NCI-H146 (cell line): ENCODE measurements at regions not wholly inside any gene's neighbourhood (a gene's known extent, or its start where the extent isn't known, plus 50 kb on each side); places are given as distances from the start of the nearest gene placed in this dataset.
"Not testable (repeated sequence)": the region's sequence is repeated elsewhere in the genome, so short reads cannot be mapped to it uniquely, and the experiment has no call there.

Experiments
- DNase-seq: peaks from one replicate; lab custom pipeline; 2025; lab: John Stamatoyannopoulos, UW

DNA sequence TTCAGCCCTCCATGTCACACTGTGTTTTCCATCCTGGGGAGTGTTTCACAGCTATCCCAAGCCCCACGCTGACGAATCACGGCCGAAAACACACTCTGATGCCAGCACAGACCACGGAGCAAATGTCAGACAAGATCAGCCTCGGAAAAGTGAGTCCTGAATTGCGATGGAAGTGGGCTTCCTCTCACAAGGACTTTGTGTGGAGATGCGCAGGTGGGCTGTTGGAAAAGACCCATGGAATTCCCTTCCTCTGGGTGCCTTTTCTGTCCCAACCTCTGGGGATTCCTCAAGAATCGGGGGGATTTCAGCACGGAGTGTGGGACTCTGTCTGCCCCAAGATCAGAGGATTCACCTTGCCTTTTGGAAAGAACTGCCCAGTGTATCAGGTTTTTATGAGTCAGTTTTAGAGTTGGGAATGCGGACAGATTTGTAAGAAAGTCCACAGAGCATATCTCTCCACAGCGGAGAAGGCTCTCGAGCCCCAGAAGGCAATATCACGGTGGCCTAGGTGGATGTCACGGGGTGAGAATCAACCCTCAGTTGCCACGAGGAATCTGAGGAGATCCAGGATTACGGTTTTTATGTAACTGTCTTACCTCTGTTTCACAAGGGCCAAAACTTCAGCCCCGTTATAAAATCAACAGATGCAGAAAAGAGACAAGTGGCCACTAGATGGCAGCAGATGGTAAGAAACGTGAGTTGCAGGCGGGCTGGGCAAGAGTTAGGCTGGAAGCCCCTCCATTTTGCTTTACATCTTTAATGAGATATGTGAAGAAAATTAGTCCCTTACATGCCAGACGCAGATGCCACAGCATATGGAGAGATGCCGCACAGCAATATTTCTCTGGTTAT, 201.9 kb downstream of the DAD1 start:
- peak; percentile 35 for DNase-seq

DNA sequence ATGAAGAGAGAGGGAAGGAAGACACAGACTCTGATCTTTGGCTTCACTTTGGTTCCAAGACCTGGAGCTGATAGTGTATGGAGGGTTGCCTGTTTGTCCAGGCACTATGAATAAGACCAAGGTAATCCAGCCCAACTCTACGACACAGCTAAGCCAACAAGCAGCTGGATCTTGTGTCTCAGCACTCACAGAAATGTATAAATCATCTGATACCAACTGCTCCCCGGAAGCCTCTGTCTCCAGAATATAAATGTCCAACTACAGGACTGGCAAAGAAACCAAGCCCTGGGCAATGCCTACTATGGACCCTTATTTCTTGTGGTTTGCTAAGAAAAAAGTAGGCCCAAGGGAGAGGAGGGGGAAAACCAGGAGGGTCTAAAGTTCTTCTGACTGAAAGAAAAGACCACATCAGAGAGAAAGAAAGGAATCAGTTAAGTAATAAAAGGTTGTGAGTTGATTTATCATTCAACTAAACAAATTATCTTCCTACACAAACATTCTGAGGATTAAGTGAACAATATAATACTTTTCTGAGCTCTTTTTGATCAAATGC, 204.0 kb downstream of the DAD1 start:
- DNase-seq: no peak

- no peak for DNase-seq
Measured at GRCh38 chr14:22384167-22384549, 204.9 kb downstream of the DAD1 start.

DNA sequence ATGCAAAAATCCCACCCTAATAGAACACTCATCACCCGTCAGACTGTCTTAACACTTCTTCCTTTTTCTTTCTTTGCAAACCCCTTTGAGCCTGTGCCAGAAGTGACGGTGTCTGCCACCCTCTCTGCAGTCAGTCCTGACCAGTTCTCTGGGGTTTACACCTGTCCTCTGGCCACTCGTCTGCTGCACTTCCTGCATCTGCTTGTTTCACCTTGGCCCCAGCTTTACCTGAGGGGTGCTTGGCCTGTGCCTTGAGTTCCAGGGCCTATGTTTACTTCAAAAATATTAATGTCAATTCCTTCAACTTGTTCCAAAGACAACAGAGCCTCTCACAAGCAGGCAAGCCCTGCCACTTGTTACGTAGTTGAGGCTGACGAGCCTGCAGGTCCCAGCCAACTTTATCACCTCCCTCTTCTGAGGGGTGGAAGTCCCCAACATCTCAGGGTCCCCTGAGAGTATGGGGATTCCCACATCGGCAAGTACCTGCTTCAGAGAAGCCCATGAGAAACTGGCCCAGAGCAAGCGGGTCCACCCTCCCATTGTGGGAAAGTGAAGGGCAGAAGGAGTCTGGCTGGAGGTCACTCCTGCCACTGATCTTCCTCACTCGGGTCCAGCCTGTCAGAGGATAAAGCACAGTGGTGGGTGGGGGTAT, 205.4 kb downstream of the DAD1 start:
- DNase-seq: no peak

DNA sequence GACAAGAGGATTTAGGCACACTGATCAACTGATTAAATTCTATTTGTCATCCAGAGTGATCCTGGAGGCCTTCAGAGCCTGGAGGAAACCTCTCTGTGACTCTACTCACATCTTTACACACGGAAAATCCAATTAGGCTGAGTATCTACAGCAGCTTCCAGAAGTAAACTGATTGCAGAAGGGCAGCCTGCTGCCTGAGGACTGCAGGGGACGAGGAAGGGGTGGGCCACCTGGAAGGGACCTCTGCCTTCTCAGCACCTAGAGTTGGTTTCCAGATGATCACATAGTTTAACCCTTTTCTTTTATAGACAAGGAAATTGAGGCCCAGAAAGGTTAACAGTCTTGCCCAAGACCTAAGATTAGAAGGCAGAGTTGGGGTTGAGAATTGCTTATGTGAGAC, 206.1 kb downstream of the DAD1 start:
- no peak for DNase-seq

DNA sequence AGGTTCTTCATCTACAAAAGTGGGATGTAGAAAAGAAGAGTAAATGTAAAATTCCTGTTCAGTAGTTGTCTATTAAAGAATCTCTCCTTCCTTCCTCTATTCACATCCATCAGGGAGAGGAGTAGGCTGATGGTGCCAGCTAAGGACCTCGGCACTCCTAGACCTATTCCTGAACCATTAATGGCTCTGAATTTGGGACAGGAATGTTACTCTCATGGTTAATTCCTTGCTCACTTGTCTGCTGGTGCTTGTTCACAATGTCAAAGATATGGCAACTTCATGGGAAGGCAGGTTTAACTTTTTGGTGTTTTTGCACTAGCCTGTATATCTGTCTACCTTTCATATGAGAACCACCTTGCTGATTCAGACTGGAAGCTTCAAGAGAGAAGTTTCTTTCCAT, 206.6 kb downstream of the DAD1 start:
- no peak for DNase-seq

DNA sequence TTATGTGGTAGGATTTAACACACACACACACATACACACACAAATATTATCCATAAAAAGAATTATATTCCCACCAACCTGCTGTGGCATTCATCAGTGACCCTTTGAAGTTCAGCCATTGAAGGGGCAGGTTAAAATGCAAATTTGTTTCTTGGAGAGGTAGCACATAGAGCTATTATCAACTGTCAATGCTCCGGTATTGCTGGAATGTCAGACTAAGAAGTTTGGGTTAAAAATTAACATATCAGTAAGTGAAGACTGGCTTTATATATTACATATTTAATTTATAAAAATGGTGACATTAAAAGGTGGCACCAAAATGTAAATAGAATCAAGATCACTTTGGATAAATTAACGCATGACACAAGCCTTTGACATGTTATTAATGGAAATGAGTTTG, 207.3 kb downstream of the DAD1 start:
- DNase-seq: no peak

- DNase-seq: no peak
Measured at GRCh38 chr14:22381408-22381760, 207.6 kb downstream of the DAD1 start.

GRCh38 chr14:22380571-22381407, 208.2 kb downstream of the DAD1 start:
- no peak for DNase-seq

GRCh38 chr14:22379727-22380126, 209.3 kb downstream of the DAD1 start:
- no peak for DNase-seq

DNA sequence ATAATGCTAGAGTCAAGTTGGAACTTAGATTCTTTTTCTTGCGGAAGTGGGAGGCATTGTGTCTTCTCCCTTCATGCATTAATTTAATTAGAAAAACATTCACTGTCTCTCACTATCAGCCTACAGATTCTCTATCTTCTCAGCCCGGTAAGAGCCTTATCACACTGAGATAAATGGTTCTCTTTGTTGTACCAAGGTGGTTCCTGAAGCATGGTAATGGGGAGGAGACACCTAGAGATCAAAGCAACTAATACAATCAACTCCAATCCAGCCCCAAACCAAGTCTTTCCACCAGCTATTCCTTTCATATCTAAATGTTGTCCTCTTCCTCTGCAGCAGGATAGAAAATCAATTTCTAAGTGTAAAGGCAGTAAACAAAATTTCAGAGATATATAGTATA, 210.8 kb downstream of the DAD1 start:
- DNase-seq: no peak

GRCh38 chr14:22375321-22375930, 213.6 kb downstream of the DAD1 start:
- peak; percentile 20 for DNase-seq

DNA sequence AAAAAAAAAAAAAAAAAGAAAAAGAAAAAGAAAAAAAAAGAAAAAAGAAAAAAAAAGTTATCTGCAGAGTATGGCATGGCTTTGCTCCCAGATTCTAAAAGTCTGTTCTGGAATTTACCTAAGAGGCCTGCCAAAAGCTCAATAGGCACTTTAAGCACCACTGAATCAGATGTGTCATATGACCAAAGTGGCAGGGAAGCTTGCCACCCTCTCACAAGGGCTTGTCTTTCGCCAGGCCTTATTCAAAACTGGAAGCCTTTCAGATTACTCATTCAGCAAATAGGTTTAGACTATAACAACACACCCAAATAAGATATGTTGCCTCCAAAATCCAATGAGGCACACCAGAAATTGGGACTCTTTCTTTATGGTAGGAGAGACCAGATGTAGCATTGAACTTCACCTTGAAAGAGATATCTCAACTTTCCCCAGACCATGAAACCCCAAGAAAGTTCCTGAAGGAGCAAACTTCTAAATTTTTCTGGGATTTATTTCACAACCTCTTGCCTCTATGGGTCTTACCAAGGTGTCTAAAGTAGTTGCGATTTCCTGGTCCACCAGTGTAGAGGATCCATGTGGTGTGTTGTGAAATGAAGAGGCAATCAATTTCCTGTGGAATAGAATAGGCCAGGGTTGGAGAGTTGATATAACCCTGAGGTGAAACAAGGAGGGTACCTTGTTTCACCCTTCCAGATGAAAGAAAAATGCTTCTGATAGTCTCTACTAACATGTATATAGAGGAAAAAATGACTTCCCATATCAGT, 218.8 kb downstream of the DAD1 start:
- no peak for DNase-seq

DNA sequence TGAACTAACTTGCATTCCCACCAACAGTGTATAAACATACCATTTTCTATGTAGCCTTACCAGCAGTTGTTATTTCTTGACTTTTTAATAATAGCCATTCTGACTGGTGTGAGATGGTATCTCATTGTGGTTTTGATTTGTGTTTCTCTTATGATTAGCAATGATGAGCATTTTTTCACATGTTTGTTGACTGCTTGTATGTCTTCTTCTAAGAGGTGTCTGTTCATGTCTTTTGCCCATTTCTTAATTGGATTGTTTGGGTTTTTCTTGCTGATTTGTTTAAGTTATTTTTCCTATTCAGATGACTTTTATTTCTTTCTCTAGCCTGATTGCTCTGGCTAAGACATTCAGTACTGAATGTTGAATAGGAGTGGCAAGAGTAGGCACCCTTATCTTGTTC, 230.3 kb downstream of the DAD1 start:
- no peak for DNase-seq

GRCh38 chr14:22349281-22349680, 239.7 kb downstream of the DAD1 start:
- DNase-seq: not testable (repeated sequence)

- no peak for DNase-seq
Measured at GRCh38 chr14:22344673-22345072, 244.4 kb downstream of the DAD1 start.

GRCh38 chr14:22344209-22344608, 244.8 kb downstream of the DAD1 start:
- DNase-seq: not testable (repeated sequence)

GRCh38 chr14:22341049-22341448, 248.0 kb downstream of the DAD1 start:
- DNase-seq: no peak

DNA sequence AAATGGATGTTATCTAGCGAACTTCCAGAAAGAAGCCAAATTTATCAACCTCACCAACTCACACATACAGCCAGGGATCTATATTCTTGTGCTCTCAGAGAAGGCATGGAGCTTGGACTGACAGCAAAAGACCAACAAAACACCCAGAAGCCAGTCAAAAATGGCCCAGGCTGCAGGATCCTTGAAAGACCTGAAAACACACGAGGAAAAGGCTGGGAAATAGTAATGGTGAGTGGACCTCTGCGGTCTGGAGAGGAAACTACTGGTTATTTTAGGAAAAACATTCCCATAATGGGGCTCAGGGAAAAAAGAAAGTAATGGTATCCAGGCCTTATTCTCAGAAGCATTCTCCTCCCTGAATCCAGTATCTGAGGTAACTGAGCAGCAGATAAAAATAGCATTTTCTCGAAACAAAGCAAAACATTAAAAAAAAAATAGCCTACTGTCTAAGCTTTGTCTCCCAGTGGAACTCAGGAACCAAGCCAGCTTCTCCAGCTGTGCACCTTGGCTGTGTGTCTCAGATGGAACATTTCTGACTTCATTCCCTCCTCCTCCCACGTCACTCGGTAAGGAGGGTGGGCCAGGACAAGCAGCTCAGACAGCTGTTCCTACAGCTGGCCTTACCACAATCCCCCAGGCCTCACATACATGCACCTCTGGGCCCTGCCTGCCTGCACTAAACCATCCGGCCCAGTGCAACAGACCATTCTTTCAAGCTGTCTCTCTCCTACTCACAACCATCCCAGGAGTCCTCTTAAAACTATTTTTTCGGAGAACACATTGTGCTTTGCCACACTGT, 249.9 kb downstream of the DAD1 start:
- no peak for DNase-seq

DNA sequence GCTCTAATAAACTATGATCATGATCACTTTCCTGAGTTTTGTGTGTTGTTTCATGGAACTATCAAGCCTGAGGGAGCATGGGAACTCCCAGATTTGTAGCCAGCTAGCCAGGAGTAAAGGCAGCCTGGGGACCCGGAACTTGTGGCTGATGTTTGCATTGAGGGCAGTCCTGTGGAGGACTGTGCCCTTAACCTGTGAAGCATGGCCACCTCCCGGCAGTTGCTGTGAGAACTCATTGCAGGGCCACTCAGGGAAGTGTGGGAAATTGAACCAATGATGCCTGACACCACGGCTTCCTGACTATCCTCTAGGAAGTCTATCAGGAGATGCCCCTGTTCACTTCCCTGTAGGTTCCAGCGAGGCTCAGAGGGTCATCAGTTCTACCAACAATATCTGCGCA, 250.6 kb downstream of the DAD1 start:
- no peak for DNase-seq

DNA sequence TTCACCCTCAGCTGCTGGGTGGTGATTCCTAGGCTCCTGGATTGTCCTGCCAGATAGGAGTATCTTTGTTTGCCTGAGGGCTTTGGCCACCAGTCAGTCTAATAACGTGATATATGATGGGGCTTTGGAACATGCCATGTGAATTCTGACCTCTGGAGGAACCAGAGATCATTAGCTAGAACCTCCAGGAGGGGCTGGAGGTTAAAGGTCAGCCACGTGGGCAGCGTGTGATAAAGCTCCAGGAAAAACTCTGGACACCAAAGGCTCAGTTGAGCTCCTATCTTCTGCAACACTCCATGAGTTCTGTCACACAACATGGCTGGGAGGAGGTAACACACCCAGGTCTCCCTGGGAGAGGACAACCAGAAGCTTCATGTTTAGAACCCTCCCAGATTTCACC, 251.1 kb downstream of the DAD1 start:
- DNase-seq: no peak
